ENCODE measurements at regions not wholly inside any gene's neighbourhood (a gene's known extent, or its start where the extent isn't known, plus 50 kb on each side); places are given as distances from the start of the nearest gene placed in this dataset.
"Not testable (repeated sequence)": the region's sequence is repeated elsewhere in the genome, so short reads cannot be mapped to it uniquely, and the experiment has no call there.

GRCh38 chr7:39826166-39826565 lies 123.9 kb upstream of the CDK13 start:
- no peak for DNase-seq

GRCh38 chr7:39827571-39827970 lies 122.5 kb upstream of the CDK13 start:
- DNase-seq: no peak

- no peak for DNase-seq
These were observed 121.0 kb upstream of the CDK13 start for GRCh38 chr7:39829028-39829427.

- no peak for DNase-seq
These were observed 117.5 kb upstream of the CDK13 start for GRCh38 chr7:39832519-39833085.

GRCh38 chr7:39833180-39833799 lies 116.8 kb upstream of the CDK13 start:
- DNase-seq: peak; percentile 48 to 73

GRCh38 chr7:39833865-39834634 lies 116.0 kb upstream of the CDK13 start:
- not testable (repeated sequence) for DNase-seq

GRCh38 chr7:39838326-39838725 lies 111.7 kb upstream of the CDK13 start:
- peak; percentile 65 to 87 for DNase-seq

GRCh38 chr7:39845006-39845405 lies 105.0 kb upstream of the CDK13 start:
- DNase-seq: no peak

GRCh38 chr7:39847227-39847626 lies 102.8 kb upstream of the CDK13 start:
- no peak for DNase-seq

GRCh38 chr7:39851466-39852045 lies 98.5 kb upstream of the CDK13 start:
- no peak for DNase-seq

GRCh38 chr7:39854616-39855324 lies 95.3 kb upstream of the CDK13 start:
- DNase-seq: not testable (repeated sequence)

- no peak for DNase-seq
These were observed 94.8 kb upstream of the CDK13 start for GRCh38 chr7:39855325-39855674.

- peak in 1 of 2 experiments; percentile 35 for DNase-seq
These were observed 86.3 kb upstream of the CDK13 start for GRCh38 chr7:39863675-39864322.

GRCh38 chr7:39869888-39870522 lies 80.1 kb upstream of the CDK13 start:
- DNase-seq: not testable (repeated sequence)

- not testable (repeated sequence) for DNase-seq
These were observed 78.4 kb upstream of the CDK13 start for GRCh38 chr7:39871610-39872009.

- DNase-seq: no peak
These were observed 69.5 kb upstream of the CDK13 start for GRCh38 chr7:39880556-39880955.

- peak; percentile 9 to 33 for DNase-seq
These were observed 67.8 kb upstream of the CDK13 start for GRCh38 chr7:39882148-39882784.

GRCh38 chr7:39883812-39884390 lies 66.2 kb upstream of the CDK13 start:
- DNase-seq: no peak

GRCh38 chr7:39888171-39888853 lies 61.7 kb upstream of the CDK13 start:
- no peak for DNase-seq

- DNase-seq: no peak
These were observed 59.6 kb upstream of the CDK13 start for GRCh38 chr7:39890411-39890810.

GRCh38 chr7:39891894-39892293 lies 58.2 kb upstream of the CDK13 start:
- DNase-seq: no peak

All from NCI-H524 (cell line).